ENCODE measurements at regions not wholly inside any gene's neighbourhood (a gene's known extent, or its start where the extent isn't known, plus 50 kb on each side); places are given as distances from the start of the nearest gene placed in this dataset.

GRCh38 chr15:96043591-96044171 is 286.8 kb upstream of the NR2F2 start:
- no peak for TF ChIP-seq TAF1 (IDR thresholded peaks at IDR 0.05; ENCODE audit: low read depth, low read length)
- no peak for TF ChIP-seq POLR2A (IDR thresholded peaks at IDR 0.05; ENCODE audit: low read depth, low read length)

Data from GM12891 (cell line).